HG02938 (cell line): ENCODE measurements at regions not wholly inside any gene's neighbourhood (a gene's known extent, or its start where the extent isn't known, plus 50 kb on each side); places are given as distances from the start of the nearest gene placed in this dataset.

Experiments
- ATAC-seq: cut with Tn5 transposase; IDR thresholded peaks from one replicate; pipeline ENCODE4 v1.9.1; 2021; ENCODE audit warnings: mild to moderate bottlenecking, moderate library complexity; ENCODE audit not compliant: unreplicated experiment

- no peak for ATAC-seq
Observed at GRCh38 chr18:42137693-42138375, 182.8 kb downstream of the PIK3C3 start.

GRCh38 chr18:42141439-42141838, 186.4 kb downstream of the PIK3C3 start:
- no peak for ATAC-seq

GRCh38 chr18:42155024-42155423, 200.0 kb downstream of the PIK3C3 start:
- no peak for ATAC-seq

- ATAC-seq: no peak
Observed at GRCh38 chr18:42156281-42156680, 201.2 kb downstream of the PIK3C3 start.

GRCh38 chr18:42157420-42157819, 202.4 kb downstream of the PIK3C3 start:
- ATAC-seq: no peak

- no peak for ATAC-seq
Observed at GRCh38 chr18:42157878-42158277, 202.8 kb downstream of the PIK3C3 start.

- ATAC-seq: no peak
Observed at GRCh38 chr18:42159146-42159545, 204.1 kb downstream of the PIK3C3 start.

GRCh38 chr18:42163321-42163720, 208.3 kb downstream of the PIK3C3 start:
- ATAC-seq: no peak

GRCh38 chr18:42164556-42164955, 209.5 kb downstream of the PIK3C3 start:
- ATAC-seq: no peak

GRCh38 chr18:42165922-42166513, 211.0 kb downstream of the PIK3C3 start:
- no peak for ATAC-seq

- ATAC-seq: no peak
Observed at GRCh38 chr18:42168487-42168886, 213.5 kb downstream of the PIK3C3 start.

GRCh38 chr18:42168907-42169306, 213.9 kb downstream of the PIK3C3 start:
- ATAC-seq: no peak

GRCh38 chr18:42174909-42175308, 219.9 kb downstream of the PIK3C3 start:
- ATAC-seq: no peak

- peak; percentile 86 for ATAC-seq
Observed at GRCh38 chr18:42176599-42176998, 221.6 kb downstream of the PIK3C3 start.

GRCh38 chr18:42177390-42177789, 222.4 kb downstream of the PIK3C3 start:
- no peak for ATAC-seq

- ATAC-seq: no peak
Observed at GRCh38 chr18:42178376-42179080, 223.5 kb downstream of the PIK3C3 start.

- no peak for ATAC-seq
Observed at GRCh38 chr18:42179542-42180121, 224.6 kb downstream of the PIK3C3 start.

- no peak for ATAC-seq
Observed at GRCh38 chr18:42181474-42181873, 226.4 kb downstream of the PIK3C3 start.

GRCh38 chr18:42182728-42183700, 228.0 kb downstream of the PIK3C3 start:
- ATAC-seq: no peak

GRCh38 chr18:42183746-42184145, 228.7 kb downstream of the PIK3C3 start:
- no peak for ATAC-seq
